Activated naive CD8-positive, alpha-beta T cell treated with anti-CD3 and anti-CD28 coated beads, Interleukin-2, amount 50 U/mL, for 16 hours (primary cell): ENCODE measurements at regions not wholly inside any gene's neighbourhood (a gene's known extent, or its start where the extent isn't known, plus 50 kb on each side); places are given as distances from the start of the nearest gene placed in this dataset.

Source experiments
- DNase-seq: peaks from one replicate; pipeline ENCODE4 v3.0.0-alpha.2; 2020; ENCODE audit warnings: low read depth, low spot score

- DNase-seq, result no peak
Observed at GRCh38 chr1:36743286-36744005, 260.7 kb upstream of the CSF3R start.

GRCh38 chr1:36741066-36741465, 258.4 kb upstream of the CSF3R start:
- DNase-seq, result no peak

- DNase-seq, result no peak
Observed at GRCh38 chr1:36740446-36740845, 257.7 kb upstream of the CSF3R start.

GRCh38 chr1:36739703-36740289, 257.1 kb upstream of the CSF3R start:
- no peak for DNase-seq

- no peak for DNase-seq
Observed at GRCh38 chr1:36738245-36738644, 255.5 kb upstream of the CSF3R start.

- no peak for DNase-seq
Observed at GRCh38 chr1:36737767-36738166, 255.1 kb upstream of the CSF3R start.

GRCh38 chr1:36737038-36737555, 254.4 kb upstream of the CSF3R start:
- no peak for DNase-seq

- no peak for DNase-seq
Observed at GRCh38 chr1:36735939-36736730, 253.4 kb upstream of the CSF3R start.

- DNase-seq, result no peak
Observed at GRCh38 chr1:36735436-36735835, 252.7 kb upstream of the CSF3R start.

GRCh38 chr1:36734356-36734755, 251.6 kb upstream of the CSF3R start:
- DNase-seq, result no peak

- no peak for DNase-seq
Observed at GRCh38 chr1:36733748-36734147, 251.0 kb upstream of the CSF3R start.

GRCh38 chr1:36732015-36732356, 249.3 kb upstream of the CSF3R start:
- no peak for DNase-seq

GRCh38 chr1:36731226-36732014, 248.7 kb upstream of the CSF3R start:
- DNase-seq, result no peak

- no peak for DNase-seq
Observed at GRCh38 chr1:36730599-36730998, 247.9 kb upstream of the CSF3R start.

GRCh38 chr1:36729716-36730510, 247.2 kb upstream of the CSF3R start:
- no peak for DNase-seq

GRCh38 chr1:36729289-36729688, 246.6 kb upstream of the CSF3R start:
- no peak for DNase-seq

- no peak for DNase-seq
Observed at GRCh38 chr1:36728846-36729245, 246.1 kb upstream of the CSF3R start.

GRCh38 chr1:36728051-36728450, 245.3 kb upstream of the CSF3R start:
- no peak for DNase-seq

GRCh38 chr1:36725151-36725550, 242.4 kb upstream of the CSF3R start:
- DNase-seq, result no peak

GRCh38 chr1:36723813-36724212, 241.1 kb upstream of the CSF3R start:
- DNase-seq, result no peak

GRCh38 chr1:36722871-36723270, 240.2 kb upstream of the CSF3R start:
- no peak for DNase-seq
